ENCODE measurements at regions not wholly inside any gene's neighbourhood (a gene's known extent, or its start where the extent isn't known, plus 50 kb on each side); places are given as distances from the start of the nearest gene placed in this dataset.
A peak's percentile ranks its signal among the peaks of the same experiment; 100 is the strongest.
"Not testable (repeated sequence)": the region's sequence is repeated elsewhere in the genome, so short reads cannot be mapped to it uniquely, and the experiment has no call there.

GRCh38 chr17:30696234-30696633 is 128.3 kb downstream of the CRLF3 start:
- DNase-seq (ENCODE audit: low read depth), result no peak
- TF ChIP-seq POLR2A (IDR thresholded peaks at IDR 0.05; ENCODE audit: extremely low read depth, insufficient read length) (no peak), CTCF (IDR thresholded peaks at IDR 0.05; ENCODE audit: low read depth, low read length) (no peak), MAX (IDR thresholded peaks at IDR 0.05; ENCODE audit: low read depth, low read length) (no peak), MYC (IDR thresholded peaks at IDR 0.05; ENCODE audit: low read depth, low read length) (no peak)
- no peak overlapping the region for H3K4me3 ChIP-seq (ENCODE audit: low read depth, low read length)

GRCh38 chr17:30695265-30695811 is 129.2 kb downstream of the CRLF3 start:
- H3K4me3 ChIP-seq (ENCODE audit: low read depth, low read length); DNase-seq (ENCODE audit: low read depth): not testable (repeated sequence)

GRCh38 chr17:30693772-30694171 is 130.7 kb downstream of the CRLF3 start:
- H3K4me3 ChIP-seq (ENCODE audit: low read depth, low read length), result not testable (repeated sequence)
- peak; percentile 45 for DNase-seq (ENCODE audit: low read depth)
- TF ChIP-seq CTCF (IDR thresholded peaks at IDR 0.05; ENCODE audit: low read depth, low read length), result peak; percentile 10

- not testable (repeated sequence) for DNase-seq (ENCODE audit: low read depth); H3K4me3 ChIP-seq (ENCODE audit: low read depth, low read length)
Observed at GRCh38 chr17:30689266-30690000, 135.1 kb downstream of the CRLF3 start.

- H3K4me3 ChIP-seq (ENCODE audit: low read depth, low read length); DNase-seq (ENCODE audit: low read depth): not testable (repeated sequence)
Observed at GRCh38 chr17:30686538-30687479, 137.7 kb downstream of the CRLF3 start.

- H3K4me3 ChIP-seq (ENCODE audit: low read depth, low read length); DNase-seq (ENCODE audit: low read depth): not testable (repeated sequence)
Observed at GRCh38 chr17:30682280-30682679, 142.2 kb downstream of the CRLF3 start.

GRCh38 chr17:30680681-30681080 is 143.8 kb downstream of the CRLF3 start:
- not testable (repeated sequence) for H3K4me3 ChIP-seq (ENCODE audit: low read depth, low read length); DNase-seq (ENCODE audit: low read depth)

- H3K4me3 ChIP-seq (ENCODE audit: low read depth, low read length), result no peak overlapping the region
- DNase-seq (ENCODE audit: low read depth), result no peak
- TF ChIP-seq POLR2A (IDR thresholded peaks at IDR 0.05; ENCODE audit: extremely low read depth, insufficient read length) (no peak), MYC (IDR thresholded peaks at IDR 0.05; ENCODE audit: low read depth, low read length) (no peak), MAX (IDR thresholded peaks at IDR 0.05; ENCODE audit: low read depth, low read length) (no peak), CTCF (IDR thresholded peaks at IDR 0.05; ENCODE audit: low read depth, low read length) (no peak)
Observed at GRCh38 chr17:30677550-30678249, 146.8 kb downstream of the CRLF3 start.

GRCh38 chr17:30675777-30676492 is 148.6 kb downstream of the CRLF3 start:
- not testable (repeated sequence) for H3K4me3 ChIP-seq (ENCODE audit: low read depth, low read length); DNase-seq (ENCODE audit: low read depth)

GRCh38 chr17:30669217-30669649 is 155.3 kb downstream of the CRLF3 start:
- not testable (repeated sequence) for DNase-seq (ENCODE audit: low read depth); H3K4me3 ChIP-seq (ENCODE audit: low read depth, low read length)

GRCh38 chr17:30668360-30669181 is 155.9 kb downstream of the CRLF3 start:
- not testable (repeated sequence) for DNase-seq (ENCODE audit: low read depth); H3K4me3 ChIP-seq (ENCODE audit: low read depth, low read length)

All from NB4 (cell line).